ENCODE measurements at regions not wholly inside any gene's neighbourhood (a gene's known extent, or its start where the extent isn't known, plus 50 kb on each side); places are given as distances from the start of the nearest gene placed in this dataset.

DNA sequence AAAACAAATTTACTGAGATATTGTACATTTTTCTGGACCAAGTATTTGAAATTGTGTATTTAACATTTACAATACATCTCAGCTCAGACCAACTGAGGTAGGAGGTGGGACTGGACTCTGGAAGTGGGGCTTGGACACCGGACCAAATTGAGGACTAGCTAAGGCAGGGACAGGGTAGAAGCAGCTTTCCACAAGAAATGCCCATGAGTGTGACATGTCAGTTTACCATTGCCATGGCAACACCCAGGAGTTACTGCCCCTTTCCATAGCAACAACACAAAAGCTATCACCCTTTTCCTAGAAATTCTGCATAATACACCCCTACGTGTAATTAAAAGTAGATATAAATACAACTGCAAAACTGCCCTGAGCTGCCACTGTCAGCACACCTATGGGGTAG lies 191.5 kb upstream of the ASIC2 start:
- Histone ChIP-seq H3K27me3 (ENCODE audit: insufficient read depth, low read length) (no peaks in the 10 kb centered on the region), H3K79me2 (ENCODE audit: insufficient read depth, low read length) (no peaks in the 10 kb centered on the region), H2AFZ (ENCODE audit: low read length) (no peak overlapping the region), H3K4me2 (ENCODE audit: insufficient read depth, low read length) (no peak overlapping the region), H3K36me3 (ENCODE audit: insufficient read depth, low read length) (no peaks in the 10 kb centered on the region), H3K27ac (ENCODE audit: low read depth, low read length) (no peak overlapping the region), H3K4me1 (ENCODE audit: insufficient read depth, low read length) (no peaks in the 10 kb centered on the region), H3K9me3 (ENCODE audit: low read depth, low read length) (no peaks in the 10 kb centered on the region), H3K4me3 (ENCODE audit: insufficient read depth, low read length) (no peak overlapping the region), H4K20me1 (ENCODE audit: insufficient read depth, low read length) (no peaks in the 10 kb centered on the region)
- no peak for TF ChIP-seq CTCF (IDR thresholded peaks at IDR 0.05; ENCODE audit: extremely low read depth, low read depth, low read length)
- no peak for DNase-seq (ENCODE audit: insufficient read length, low spot score, missing footprints)

- Histone ChIP-seq H3K4me1 (ENCODE audit: insufficient read depth, low read length) (no peaks in the 10 kb centered on the region), H3K79me2 (ENCODE audit: insufficient read depth, low read length) (no peaks in the 10 kb centered on the region), H3K4me3 (ENCODE audit: insufficient read depth, low read length) (no peak overlapping the region), H3K4me2 (ENCODE audit: insufficient read depth, low read length) (no peak overlapping the region), H3K9me3 (ENCODE audit: low read depth, low read length) (no peaks in the 10 kb centered on the region), H3K27me3 (ENCODE audit: insufficient read depth, low read length) (no peaks in the 10 kb centered on the region), H2AFZ (ENCODE audit: low read length) (no peak overlapping the region), H3K27ac (ENCODE audit: low read depth, low read length) (no peak overlapping the region), H3K36me3 (ENCODE audit: insufficient read depth, low read length) (no peaks in the 10 kb centered on the region), H4K20me1 (ENCODE audit: insufficient read depth, low read length) (no peaks in the 10 kb centered on the region)
- no peak for TF ChIP-seq CTCF (IDR thresholded peaks at IDR 0.05; ENCODE audit: extremely low read depth, low read depth, low read length)
- no peak for DNase-seq (ENCODE audit: insufficient read length, low spot score, missing footprints)
These were observed 193.2 kb upstream of the ASIC2 start for GRCh38 chr17:33486135-33486885.

GRCh38 chr17:33487187-33487879 lies 194.2 kb upstream of the ASIC2 start:
- Histone ChIP-seq H3K79me2 (ENCODE audit: insufficient read depth, low read length) (no peaks in the 10 kb centered on the region), H4K20me1 (ENCODE audit: insufficient read depth, low read length) (no peaks in the 10 kb centered on the region), H3K36me3 (ENCODE audit: insufficient read depth, low read length) (no peaks in the 10 kb centered on the region), H3K27ac (ENCODE audit: low read depth, low read length) (no peak overlapping the region), H2AFZ (ENCODE audit: low read length) (no peak overlapping the region), H3K9me3 (ENCODE audit: low read depth, low read length) (no peaks in the 10 kb centered on the region), H3K27me3 (ENCODE audit: insufficient read depth, low read length) (no peaks in the 10 kb centered on the region), H3K4me1 (ENCODE audit: insufficient read depth, low read length) (no peaks in the 10 kb centered on the region), H3K4me2 (ENCODE audit: insufficient read depth, low read length) (no peak overlapping the region), H3K4me3 (ENCODE audit: insufficient read depth, low read length) (no peak overlapping the region)
- TF ChIP-seq CTCF (IDR thresholded peaks at IDR 0.05; ENCODE audit: extremely low read depth, low read depth, low read length) = no peak
- no peak for DNase-seq (ENCODE audit: insufficient read length, low spot score, missing footprints)

DNA sequence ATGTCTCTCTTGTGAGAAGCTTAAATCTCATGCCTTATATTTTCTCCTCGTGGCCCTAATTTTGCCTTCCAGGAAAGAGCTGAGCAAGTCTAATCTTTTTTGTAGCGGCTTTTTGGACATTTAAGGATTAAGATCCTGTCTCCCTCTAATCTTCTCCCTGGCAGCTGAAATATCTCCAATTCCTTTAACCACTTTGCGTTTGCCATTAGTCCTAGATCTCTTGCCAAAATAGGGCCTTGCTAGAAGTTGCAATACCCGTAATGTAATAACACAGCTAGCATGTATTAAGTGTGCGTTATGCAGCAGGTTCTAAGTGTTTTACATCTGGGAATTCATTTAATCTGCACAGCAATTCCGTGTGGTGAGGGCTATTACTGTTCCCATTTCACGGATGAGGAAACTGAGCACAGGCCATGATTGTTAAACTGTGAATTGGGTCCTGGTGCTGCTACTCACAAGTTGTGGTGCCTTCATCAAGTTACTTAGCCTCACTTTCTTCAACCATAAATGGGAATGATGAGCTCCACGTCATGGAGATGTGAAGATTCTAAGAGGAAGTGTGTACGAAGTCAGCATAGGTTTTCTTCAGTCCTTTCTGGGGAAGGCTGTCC lies 198.9 kb upstream of the ASIC2 start:
- H3K4me3 ChIP-seq (ENCODE audit: insufficient read depth, low read length) = no peak overlapping the region
- DNase-seq (ENCODE audit: insufficient read length, low spot score, missing footprints) = no peak
- no peaks in the 10 kb centered on the region for H3K27me3 ChIP-seq (ENCODE audit: insufficient read depth, low read length)
- no peaks in the 10 kb centered on the region for H3K79me2 ChIP-seq (ENCODE audit: insufficient read depth, low read length)
- TF ChIP-seq CTCF (IDR thresholded peaks at IDR 0.05; ENCODE audit: extremely low read depth, low read depth, low read length) = no peak
- H4K20me1 ChIP-seq (ENCODE audit: insufficient read depth, low read length) = no peaks in the 10 kb centered on the region
- no peaks in the 10 kb centered on the region for H3K9me3 ChIP-seq (ENCODE audit: low read depth, low read length)
- H3K27ac ChIP-seq (ENCODE audit: low read depth, low read length) = no peak overlapping the region
- no peak overlapping the region for H3K4me2 ChIP-seq (ENCODE audit: insufficient read depth, low read length)
- H2AFZ ChIP-seq (ENCODE audit: low read length) = no peak overlapping the region
- H3K36me3 ChIP-seq (ENCODE audit: insufficient read depth, low read length) = no peaks in the 10 kb centered on the region
- H3K4me1 ChIP-seq (ENCODE audit: insufficient read depth, low read length) = no peaks in the 10 kb centered on the region
